ENCODE measurements at regions not wholly inside any gene's neighbourhood (a gene's known extent, or its start where the extent isn't known, plus 50 kb on each side); places are given as distances from the start of the nearest gene placed in this dataset.
"Not testable (repeated sequence)": the region's sequence is repeated elsewhere in the genome, so short reads cannot be mapped to it uniquely, and the experiment has no call there.

GRCh38 chr15:22241451-22241850 is 161.1 kb downstream of the OR4M2 start:
- H3K9me3 ChIP-seq (ENCODE audit: control insufficient read depth, low read length), result peaks cover 72% of the 10 kb centered on the region
- WGBS, 2 experiments (ENCODE audit: insufficient coverage in 2 of 2), result 75 to 79% methylated on average over 8 of the region's 8 CpGs
- H3K4me3 ChIP-seq (ENCODE audit: extremely low read depth, insufficient read depth, low read length, poor library complexity, severe bottlenecking), result no peak overlapping the region

GRCh38 chr15:22242311-22242710 is 162.0 kb downstream of the OR4M2 start:
- WGBS, 2 experiments (ENCODE audit: insufficient coverage in 2 of 2), result 76 to 80% methylated on average over 6 of the region's 9 CpGs
- not testable (repeated sequence) for H3K4me1 ChIP-seq (ENCODE audit: control insufficient read depth, insufficient read depth, low read length, poor library complexity, severe bottlenecking); H3K4me3 ChIP-seq (ENCODE audit: extremely low read depth, insufficient read depth, low read length, poor library complexity, severe bottlenecking); H3K36me3 ChIP-seq (ENCODE audit: control insufficient read depth, insufficient read depth, low read length); H3K27ac ChIP-seq (ENCODE audit: low read depth, low read length, severe bottlenecking)
- peaks cover 70% of the 10 kb centered on the region for H3K9me3 ChIP-seq (ENCODE audit: control insufficient read depth, low read length)

More at GRCh38 chr15:22241451-22241850, 161.1 kb downstream of the OR4M2 start:
- H3K36me3 ChIP-seq (ENCODE audit: control insufficient read depth, insufficient read depth, low read length), result no peaks in the 10 kb centered on the region
- no peak overlapping the region for H3K27ac ChIP-seq (ENCODE audit: low read depth, low read length, severe bottlenecking)
- no peaks in the 10 kb centered on the region for H3K4me1 ChIP-seq (ENCODE audit: control insufficient read depth, insufficient read depth, low read length, poor library complexity, severe bottlenecking)

DNA sequence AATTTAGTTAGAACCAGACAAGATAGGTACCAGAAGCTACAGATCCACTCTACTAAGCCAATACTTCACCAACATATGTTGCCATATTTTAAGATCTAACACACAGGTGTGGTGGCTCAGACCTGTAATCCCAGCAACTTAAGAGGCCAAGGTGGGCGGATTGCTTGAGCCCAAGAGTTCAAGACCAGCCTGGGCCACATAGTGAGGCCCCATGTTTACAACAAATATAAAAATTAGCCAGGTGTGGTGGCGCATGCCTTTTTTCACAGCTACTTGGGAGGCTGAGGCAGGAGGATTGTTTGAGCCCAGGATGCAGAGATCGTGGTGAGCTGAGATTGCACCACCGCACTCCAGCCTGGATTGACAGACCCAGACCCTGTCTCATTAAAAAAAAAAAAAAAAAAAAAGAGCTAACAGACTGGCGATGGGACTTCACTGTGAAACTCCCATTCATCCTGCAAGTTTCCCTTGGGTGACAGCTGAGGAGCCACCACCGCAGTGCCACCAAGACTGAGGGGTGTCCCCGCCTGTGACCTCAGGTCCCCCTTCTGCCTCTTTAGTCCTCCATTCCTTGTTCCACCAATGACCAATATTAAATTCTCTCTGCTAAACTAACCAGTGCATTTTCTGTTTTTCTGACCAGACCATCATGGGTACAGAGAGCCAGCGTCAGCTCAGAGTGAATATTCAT is 163.3 kb downstream of the OR4M2 start:
- H3K4me3 ChIP-seq (ENCODE audit: extremely low read depth, insufficient read depth, low read length, poor library complexity, severe bottlenecking), result no peak overlapping the region
- WGBS, 2 experiments (ENCODE audit: insufficient coverage in 2 of 2), result 62 to 79% methylated on average over 7 of the region's 8 CpGs
- peaks cover 71% of the 10 kb centered on the region for H3K9me3 ChIP-seq (ENCODE audit: control insufficient read depth, low read length)
- no peaks in the 10 kb centered on the region for H3K36me3 ChIP-seq (ENCODE audit: control insufficient read depth, insufficient read depth, low read length)
- H3K27ac ChIP-seq (ENCODE audit: low read depth, low read length, severe bottlenecking), result no peak overlapping the region
- no peaks in the 10 kb centered on the region for H3K4me1 ChIP-seq (ENCODE audit: control insufficient read depth, insufficient read depth, low read length, poor library complexity, severe bottlenecking)

GRCh38 chr15:22249511-22249910 is 169.2 kb downstream of the OR4M2 start:
- H3K9me3 ChIP-seq (ENCODE audit: control insufficient read depth, low read length), result peaks cover 80% of the 10 kb centered on the region
- 79 to 97% methylated on average over 7 of the region's 7 CpGs for WGBS, 2 experiments (ENCODE audit: insufficient coverage in 2 of 2)
- not testable (repeated sequence) for H3K27ac ChIP-seq (ENCODE audit: low read depth, low read length, severe bottlenecking); H3K36me3 ChIP-seq (ENCODE audit: control insufficient read depth, insufficient read depth, low read length); H3K4me1 ChIP-seq (ENCODE audit: control insufficient read depth, insufficient read depth, low read length, poor library complexity, severe bottlenecking); H3K4me3 ChIP-seq (ENCODE audit: extremely low read depth, insufficient read depth, low read length, poor library complexity, severe bottlenecking)

DNA sequence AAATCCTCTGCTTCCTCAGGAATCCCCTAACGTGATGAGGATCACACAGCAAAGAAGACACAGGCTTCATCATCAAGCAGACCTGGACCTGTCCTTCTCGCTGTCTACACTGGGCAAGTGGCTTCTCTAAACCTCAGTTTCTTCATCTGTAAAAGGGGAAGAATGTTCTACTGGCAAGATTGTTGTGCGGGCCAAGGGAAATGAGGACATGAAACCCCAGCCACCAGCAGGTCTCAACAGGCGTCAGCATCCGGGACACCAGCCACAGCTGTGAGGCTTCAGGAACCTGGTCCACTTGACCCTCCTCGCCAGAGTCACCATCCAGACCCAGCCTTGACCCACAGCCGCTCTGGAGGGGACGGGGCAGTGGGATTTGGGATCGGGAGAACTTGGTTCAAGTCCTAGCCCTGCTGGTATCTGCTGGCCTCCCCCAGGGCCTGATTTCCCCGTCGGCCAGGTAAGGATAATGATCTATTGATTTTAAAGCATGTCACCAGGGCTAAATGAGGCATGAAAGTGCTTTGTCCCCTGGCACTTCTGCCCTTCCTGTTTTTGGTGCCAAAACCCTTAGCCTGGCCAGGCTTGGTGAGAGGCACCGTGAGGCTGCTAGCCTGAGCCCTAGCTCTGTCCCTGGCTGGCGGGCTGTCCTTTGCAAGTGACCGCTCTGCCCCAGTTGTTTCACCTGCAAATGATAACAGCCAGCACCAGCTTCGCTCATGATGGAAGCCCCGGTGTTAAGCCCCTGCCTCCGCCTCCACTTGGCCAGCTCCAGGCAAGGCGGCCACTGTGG is 170.4 kb downstream of the OR4M2 start:
- not testable (repeated sequence) for H3K27ac ChIP-seq (ENCODE audit: low read depth, low read length, severe bottlenecking); H3K36me3 ChIP-seq (ENCODE audit: control insufficient read depth, insufficient read depth, low read length); H3K4me1 ChIP-seq (ENCODE audit: control insufficient read depth, insufficient read depth, low read length, poor library complexity, severe bottlenecking); H3K4me3 ChIP-seq (ENCODE audit: extremely low read depth, insufficient read depth, low read length, poor library complexity, severe bottlenecking)
- peaks cover 85% of the 10 kb centered on the region for H3K9me3 ChIP-seq (ENCODE audit: control insufficient read depth, low read length)
- WGBS, 2 experiments (ENCODE audit: insufficient coverage in 2 of 2), result 61 to 67% methylated on average over 18 of the region's 18 CpGs

- Histone ChIP-seq H3K27ac (ENCODE audit: low read depth, low read length, severe bottlenecking) (no peak overlapping the region), H3K4me1 (ENCODE audit: control insufficient read depth, insufficient read depth, low read length, poor library complexity, severe bottlenecking) (no peaks in the 10 kb centered on the region), H3K9me3 (ENCODE audit: control insufficient read depth, low read length) (peaks cover 89% of the 10 kb centered on the region), H3K36me3 (ENCODE audit: control insufficient read depth, insufficient read depth, low read length) (no peaks in the 10 kb centered on the region), H3K4me3 (ENCODE audit: extremely low read depth, insufficient read depth, low read length, poor library complexity, severe bottlenecking) (no peak overlapping the region)
- WGBS, 2 experiments (ENCODE audit: insufficient coverage in 2 of 2), result 79 to 83% methylated on average over 1 of the region's 1 CpG
Observed at GRCh38 chr15:22251422-22251821, 171.1 kb downstream of the OR4M2 start.

DNA sequence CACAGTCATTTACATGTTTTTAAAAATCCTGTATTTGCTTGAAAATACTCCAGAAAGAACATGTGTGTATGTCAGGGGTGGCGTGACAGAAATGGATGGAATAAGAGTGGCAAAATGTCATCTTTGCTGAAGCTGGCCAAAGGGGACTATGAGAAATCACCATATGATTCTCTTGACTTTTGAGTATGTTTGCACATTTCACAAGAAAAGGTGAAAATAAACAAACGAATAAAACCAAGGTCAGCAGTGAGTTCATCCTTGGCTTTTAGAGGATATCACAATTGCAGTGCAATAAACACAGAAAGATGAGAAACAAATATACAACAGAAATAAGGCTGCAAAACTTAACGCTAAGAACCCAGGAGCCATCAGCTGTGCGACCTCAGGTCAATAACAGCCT is 171.7 kb downstream of the OR4M2 start:
- peaks cover 91% of the 10 kb centered on the region for H3K9me3 ChIP-seq (ENCODE audit: control insufficient read depth, low read length)
- WGBS, 2 experiments (ENCODE audit: insufficient coverage in 2 of 2), result 40 to 46% methylated on average over 2 to 4 of the region's 4 CpGs
- not testable (repeated sequence) for H3K4me3 ChIP-seq (ENCODE audit: extremely low read depth, insufficient read depth, low read length, poor library complexity, severe bottlenecking); H3K36me3 ChIP-seq (ENCODE audit: control insufficient read depth, insufficient read depth, low read length); H3K4me1 ChIP-seq (ENCODE audit: control insufficient read depth, insufficient read depth, low read length, poor library complexity, severe bottlenecking); H3K27ac ChIP-seq (ENCODE audit: low read depth, low read length, severe bottlenecking)

DNA sequence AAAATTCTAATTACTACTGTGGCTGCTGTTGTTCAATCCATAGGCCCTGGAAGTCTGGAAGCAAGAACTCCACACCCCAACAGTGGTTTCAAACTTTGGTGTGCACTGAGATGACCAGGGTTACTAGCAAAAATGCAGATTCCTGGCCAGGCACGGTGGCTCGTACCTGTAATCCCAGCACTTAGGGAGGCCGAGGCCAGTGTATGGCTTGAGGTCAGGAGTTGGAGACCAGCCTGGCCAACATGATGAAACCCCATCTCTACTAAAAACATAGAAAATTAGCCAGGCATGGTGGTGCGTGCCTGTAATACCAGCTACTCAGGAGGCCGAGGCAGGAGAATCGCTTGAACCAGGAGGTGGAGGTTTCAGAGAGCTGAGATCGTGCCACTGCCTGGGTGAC is 172.2 kb downstream of the OR4M2 start:
- peaks cover 90% of the 10 kb centered on the region for H3K9me3 ChIP-seq (ENCODE audit: control insufficient read depth, low read length)
- WGBS, 2 experiments (ENCODE audit: insufficient coverage in 2 of 2), result 79 to 83% methylated on average over 7 of the region's 7 CpGs
- not testable (repeated sequence) for H3K4me1 ChIP-seq (ENCODE audit: control insufficient read depth, insufficient read depth, low read length, poor library complexity, severe bottlenecking); H3K27ac ChIP-seq (ENCODE audit: low read depth, low read length, severe bottlenecking); H3K36me3 ChIP-seq (ENCODE audit: control insufficient read depth, insufficient read depth, low read length); H3K4me3 ChIP-seq (ENCODE audit: extremely low read depth, insufficient read depth, low read length, poor library complexity, severe bottlenecking)

- 66 to 72% methylated on average over 11 to 12 of the region's 14 CpGs for WGBS, 2 experiments (ENCODE audit: insufficient coverage in 2 of 2)
- H3K9me3 ChIP-seq (ENCODE audit: control insufficient read depth, low read length), result peaks cover 84% of the 10 kb centered on the region
- H3K27ac ChIP-seq (ENCODE audit: low read depth, low read length, severe bottlenecking); H3K36me3 ChIP-seq (ENCODE audit: control insufficient read depth, insufficient read depth, low read length); H3K4me3 ChIP-seq (ENCODE audit: extremely low read depth, insufficient read depth, low read length, poor library complexity, severe bottlenecking); H3K4me1 ChIP-seq (ENCODE audit: control insufficient read depth, insufficient read depth, low read length, poor library complexity, severe bottlenecking): not testable (repeated sequence)
Observed at GRCh38 chr15:22253002-22253675, 172.8 kb downstream of the OR4M2 start.

DNA sequence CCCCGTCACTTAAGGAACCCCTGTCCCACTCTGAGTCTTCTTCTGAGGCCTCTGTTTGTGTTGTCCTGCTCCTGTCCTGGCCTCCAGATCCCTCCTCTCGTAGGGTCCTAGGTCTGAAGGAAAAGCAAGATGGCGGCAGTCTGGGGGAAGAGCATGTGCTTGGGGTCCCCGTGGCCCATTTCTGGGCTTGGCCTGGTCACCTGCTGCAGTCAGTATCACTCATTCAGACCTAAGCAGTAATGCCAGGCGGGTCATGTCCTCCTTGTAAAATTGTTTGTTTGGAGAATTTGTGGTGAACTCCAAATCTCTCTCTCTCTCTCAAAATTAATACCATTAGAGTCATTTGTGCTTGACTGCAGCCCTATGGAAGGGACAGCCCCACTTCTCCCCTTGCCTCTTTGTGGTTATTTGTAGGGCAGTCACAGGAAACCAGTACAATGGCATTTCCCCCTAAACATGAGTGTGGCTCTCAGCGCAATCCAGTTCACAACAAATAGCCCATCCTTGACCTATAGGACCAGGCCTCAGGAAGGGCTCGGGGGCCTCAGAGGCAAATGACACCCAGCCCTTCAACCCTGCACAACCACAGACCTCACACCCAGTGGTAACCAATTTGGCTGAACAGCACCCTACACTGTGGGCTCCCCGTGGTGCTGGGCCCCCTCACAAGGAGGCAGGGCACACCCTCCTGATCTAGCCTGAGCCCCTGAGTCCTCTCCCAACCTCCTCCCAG is 173.5 kb downstream of the OR4M2 start:
- Histone ChIP-seq H3K9me3 (ENCODE audit: control insufficient read depth, low read length) (peaks cover 82% of the 10 kb centered on the region), H3K36me3 (ENCODE audit: control insufficient read depth, insufficient read depth, low read length) (no peaks in the 10 kb centered on the region), H3K4me1 (ENCODE audit: control insufficient read depth, insufficient read depth, low read length, poor library complexity, severe bottlenecking) (no peaks in the 10 kb centered on the region), H3K27ac (ENCODE audit: low read depth, low read length, severe bottlenecking) (no peak overlapping the region), H3K4me3 (ENCODE audit: extremely low read depth, insufficient read depth, low read length, poor library complexity, severe bottlenecking) (no peak overlapping the region)
- WGBS, 2 experiments (ENCODE audit: insufficient coverage in 2 of 2), result 57 to 59% methylated on average over 7 to 8 of the region's 8 CpGs
